ENCODE measurements at regions not wholly inside any gene's neighbourhood (a gene's known extent, or its start where the extent isn't known, plus 50 kb on each side); places are given as distances from the start of the nearest gene placed in this dataset.
"Not testable (repeated sequence)": the region's sequence is repeated elsewhere in the genome, so short reads cannot be mapped to it uniquely, and the experiment has no call there.

GRCh38 chr1:73771396-73771795 is 426.6 kb downstream of the LRRIQ3 start:
- DNase-seq (ENCODE audit: low spot score), result no peak

DNA sequence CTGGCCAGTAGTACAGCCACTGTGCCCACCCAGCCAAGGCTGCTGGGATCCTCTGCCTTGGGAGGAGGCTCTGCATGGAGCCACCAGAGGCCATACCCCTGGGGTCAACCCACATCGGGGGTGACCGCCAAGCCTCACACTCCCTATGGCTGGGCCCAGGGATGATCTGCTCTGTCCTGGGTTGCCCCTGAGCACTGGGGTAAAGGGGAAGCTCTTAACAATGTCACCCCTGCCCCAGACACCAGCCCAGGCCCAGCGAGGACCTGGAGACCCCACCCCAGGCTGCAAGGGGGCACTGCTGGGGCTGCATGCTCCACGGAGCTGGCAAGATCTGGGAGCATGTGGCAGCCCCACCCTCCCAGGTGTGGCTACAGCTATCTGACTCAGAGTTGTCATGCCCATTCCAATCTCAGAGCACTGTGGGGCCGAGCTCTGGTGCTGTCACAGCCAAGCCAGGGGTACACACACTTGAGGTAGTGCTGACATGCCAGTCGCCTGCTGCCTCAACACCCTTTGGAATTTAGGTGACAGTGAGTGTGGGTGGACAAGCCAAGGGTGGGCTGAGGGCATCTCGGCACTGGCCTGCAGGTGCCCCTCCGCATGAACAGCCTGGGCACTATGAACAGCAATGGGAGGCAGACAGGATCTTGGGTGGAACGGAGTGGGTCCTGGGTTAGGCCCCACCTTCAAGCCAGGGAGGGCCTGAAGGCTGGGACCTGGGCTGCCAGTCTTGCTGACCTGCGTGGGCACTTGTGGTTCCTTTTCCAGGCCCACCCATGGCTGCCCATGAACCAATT is 427.7 kb downstream of the LRRIQ3 start:
- no peak for DNase-seq (ENCODE audit: low spot score)

DNA sequence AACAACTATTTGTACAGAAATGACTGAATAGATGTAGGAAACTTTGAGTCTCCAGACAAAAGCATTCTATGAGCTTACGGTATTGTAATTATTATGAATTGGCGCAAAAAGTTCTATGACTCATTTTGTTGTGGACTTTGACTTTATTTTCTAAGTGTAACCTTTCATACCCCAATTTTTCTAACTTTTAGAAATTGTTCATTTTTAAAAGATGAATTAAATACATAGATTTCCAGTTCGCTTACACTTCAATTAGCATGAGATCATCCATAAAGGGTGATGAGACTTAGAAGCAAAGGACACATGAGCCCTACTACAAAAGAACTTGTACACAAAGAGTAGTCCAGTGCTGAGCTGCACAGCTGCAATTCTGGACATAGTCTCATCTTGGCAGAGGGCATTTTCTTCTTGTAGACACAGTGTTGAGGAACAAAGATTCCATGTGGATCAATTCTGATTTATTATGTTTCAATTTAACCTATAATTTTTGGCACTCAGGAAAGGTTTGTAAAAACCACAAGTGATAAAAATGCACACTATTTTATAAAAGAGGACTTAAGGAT is 431.1 kb downstream of the LRRIQ3 start:
- DNase-seq (ENCODE audit: low spot score), result no peak

DNA sequence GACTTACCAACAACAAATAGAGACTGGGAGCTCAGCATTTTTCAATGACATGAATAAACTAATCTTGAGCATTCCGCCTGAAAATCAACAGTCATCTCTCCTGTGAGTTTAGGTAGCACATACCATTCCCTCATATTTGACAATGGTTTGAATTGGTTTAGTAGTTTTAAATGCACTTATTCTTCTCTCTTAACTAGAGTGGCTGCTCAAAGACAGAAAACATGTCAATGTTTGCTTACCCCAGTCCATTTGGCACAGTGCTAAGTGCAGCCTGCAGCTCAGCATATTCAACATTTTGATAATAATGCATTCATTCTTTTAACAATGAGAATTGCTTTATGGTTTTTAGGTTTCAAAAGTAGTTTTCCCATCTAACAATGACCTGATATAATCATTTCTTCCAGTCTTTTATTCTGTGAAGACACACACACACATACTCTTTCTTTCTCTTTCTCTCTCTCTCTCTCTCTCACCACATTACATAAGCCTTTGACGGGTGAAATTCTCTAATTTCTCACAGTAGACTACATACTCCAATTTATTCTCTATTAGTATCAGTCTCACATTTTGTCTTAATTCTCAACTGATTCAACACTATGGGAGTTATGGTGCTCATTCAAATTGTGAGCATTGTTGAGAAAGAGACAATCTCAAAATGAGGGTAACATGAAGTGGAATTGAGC is 432.3 kb downstream of the LRRIQ3 start:
- DNase-seq (ENCODE audit: low spot score), result no peak

GRCh38 chr1:73761559-73761958 is 436.4 kb downstream of the LRRIQ3 start:
- no peak for DNase-seq (ENCODE audit: low spot score)

DNA sequence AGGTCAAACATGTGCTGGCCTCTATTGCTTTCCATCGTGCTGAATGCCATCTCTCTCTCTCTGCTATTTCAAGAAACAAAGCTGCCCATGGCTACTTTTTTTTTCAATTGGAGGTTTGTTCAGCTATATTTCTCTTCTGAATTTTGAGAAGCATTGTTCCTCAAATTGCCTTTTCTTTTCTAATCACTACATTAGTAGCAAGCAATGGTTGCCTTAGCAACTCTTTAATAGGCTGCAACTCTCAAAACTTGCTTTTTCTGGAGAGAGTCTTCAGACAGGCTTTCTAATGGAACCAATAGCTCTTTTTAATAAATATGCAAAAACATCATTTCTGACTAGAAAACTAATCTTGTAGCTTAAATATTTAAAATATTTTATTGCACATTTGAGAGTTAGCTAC is 439.0 kb downstream of the LRRIQ3 start:
- no peak for DNase-seq (ENCODE audit: low spot score)

DNA sequence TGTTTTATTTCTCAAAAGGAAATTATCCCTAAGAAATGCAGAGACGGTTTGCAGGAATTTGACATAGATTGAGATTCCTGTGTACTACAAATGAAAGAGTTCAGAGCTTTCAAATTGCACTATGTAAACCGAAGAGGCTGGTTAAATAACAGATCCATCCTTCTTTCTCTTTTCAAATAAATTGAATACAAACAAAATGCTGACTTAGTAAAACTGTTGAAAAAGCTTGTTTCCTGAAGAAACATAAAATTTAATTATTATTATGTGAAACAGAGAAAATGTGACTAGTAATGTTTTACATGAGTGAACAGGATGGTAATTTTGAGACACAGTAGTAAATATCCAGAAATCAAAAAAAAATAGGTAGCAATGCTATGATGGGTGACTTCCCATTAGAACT is 441.2 kb downstream of the LRRIQ3 start:
- no peak for DNase-seq (ENCODE audit: low spot score)

GRCh38 chr1:73755649-73756048 is 442.3 kb downstream of the LRRIQ3 start:
- DNase-seq (ENCODE audit: low spot score), result no peak

GRCh38 chr1:73749996-73750395 is 448.0 kb downstream of the LRRIQ3 start:
- DNase-seq (ENCODE audit: low spot score), result no peak

DNA sequence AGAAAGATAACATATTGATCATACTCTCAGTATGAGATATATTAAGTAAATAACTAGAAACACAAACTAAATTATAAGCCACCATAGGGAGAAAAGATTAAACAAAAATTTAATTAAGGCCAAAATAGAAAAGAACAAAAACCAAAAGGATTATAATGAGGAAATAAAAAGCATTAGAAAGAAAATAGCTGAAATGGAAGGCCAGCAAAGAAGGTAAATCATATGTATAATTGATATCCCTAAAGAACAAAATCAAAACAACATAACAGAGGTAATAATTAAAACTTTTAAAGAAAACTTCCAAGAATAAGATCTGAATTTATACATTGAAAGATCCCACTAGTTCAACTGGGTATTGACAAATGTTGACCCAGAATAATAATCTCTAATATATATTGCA is 453.0 kb downstream of the LRRIQ3 start:
- DNase-seq (ENCODE audit: low spot score), result no peak

DNA sequence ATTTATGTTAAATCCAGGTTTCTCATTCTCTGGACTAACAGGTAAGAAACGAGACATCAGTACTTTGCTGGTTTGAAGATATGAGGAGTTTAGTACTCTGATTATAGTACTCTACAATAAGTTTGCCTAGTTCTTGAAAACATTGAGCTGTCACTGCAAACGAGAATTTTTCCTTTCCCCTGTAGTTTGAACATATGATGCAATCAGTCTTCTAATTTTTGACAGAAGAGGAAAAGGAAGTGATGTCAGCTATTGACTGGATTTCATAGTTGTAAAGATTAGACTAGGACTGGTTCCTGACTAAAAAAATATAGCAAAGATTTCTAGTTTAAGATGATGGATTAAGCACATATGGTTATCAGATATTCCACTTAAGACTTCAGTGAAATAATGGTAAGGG is 461.9 kb downstream of the LRRIQ3 start:
- DNase-seq (ENCODE audit: low spot score), result peak; percentile 2

DNA sequence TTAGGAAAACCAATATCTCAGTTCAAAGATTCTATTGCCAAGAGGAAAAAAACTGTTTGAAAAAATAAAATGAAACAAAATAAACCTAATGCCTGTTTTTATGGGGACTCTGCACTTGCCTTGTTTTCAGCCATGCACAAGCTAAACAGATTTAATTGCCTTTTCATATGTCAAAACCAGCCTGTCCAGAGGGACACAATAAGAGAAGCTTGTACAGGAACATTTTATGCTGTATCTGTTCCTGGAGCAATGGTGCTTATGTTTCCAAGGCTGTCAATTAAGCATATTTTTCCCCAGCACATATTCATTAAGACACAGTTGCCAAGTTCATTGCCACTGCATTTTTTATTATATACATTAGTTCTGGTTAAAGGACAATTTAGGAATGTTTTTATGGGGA is 470.9 kb downstream of the LRRIQ3 start:
- no peak for DNase-seq (ENCODE audit: low spot score)

DNA sequence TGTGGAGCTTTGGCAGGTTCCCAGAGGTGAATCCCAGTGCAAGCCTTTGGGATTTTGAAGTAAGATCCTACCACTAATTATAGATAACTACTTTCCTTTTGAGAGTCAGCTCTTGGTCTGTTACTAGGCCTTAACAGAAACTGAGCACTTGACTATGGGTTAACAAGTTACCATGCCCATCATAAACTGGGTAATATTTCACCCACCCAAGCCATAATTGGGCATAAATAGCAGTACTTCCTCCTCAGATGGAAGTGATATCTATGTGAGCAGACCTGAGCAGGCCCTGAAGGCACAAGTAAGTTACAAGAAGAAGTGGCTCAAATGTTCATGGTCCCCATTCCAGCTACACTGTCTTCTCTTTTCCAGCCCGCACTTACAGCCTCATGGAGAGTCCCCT is 475.9 kb downstream of the LRRIQ3 start:
- no peak for DNase-seq (ENCODE audit: low spot score)

DNA sequence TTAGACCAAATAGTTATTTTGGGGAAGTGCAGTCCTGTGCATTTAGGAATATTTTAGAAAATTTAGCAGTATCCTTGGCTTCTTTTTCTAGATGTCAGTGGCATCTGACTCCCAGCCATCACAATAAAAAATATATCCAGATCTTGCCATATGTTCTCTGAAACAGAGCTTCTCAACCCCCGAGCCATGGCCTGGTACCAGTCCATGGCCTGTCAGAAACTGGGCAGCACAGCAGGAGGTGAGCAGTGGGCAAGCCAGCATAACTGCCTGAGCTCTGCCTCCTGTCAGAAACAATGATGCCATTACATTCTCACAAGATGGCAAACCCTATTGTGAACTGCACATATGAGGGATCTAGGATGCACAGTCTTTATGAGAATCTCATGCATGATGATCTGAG is 480.0 kb downstream of the LRRIQ3 start:
- DNase-seq (ENCODE audit: low spot score), result no peak

DNA sequence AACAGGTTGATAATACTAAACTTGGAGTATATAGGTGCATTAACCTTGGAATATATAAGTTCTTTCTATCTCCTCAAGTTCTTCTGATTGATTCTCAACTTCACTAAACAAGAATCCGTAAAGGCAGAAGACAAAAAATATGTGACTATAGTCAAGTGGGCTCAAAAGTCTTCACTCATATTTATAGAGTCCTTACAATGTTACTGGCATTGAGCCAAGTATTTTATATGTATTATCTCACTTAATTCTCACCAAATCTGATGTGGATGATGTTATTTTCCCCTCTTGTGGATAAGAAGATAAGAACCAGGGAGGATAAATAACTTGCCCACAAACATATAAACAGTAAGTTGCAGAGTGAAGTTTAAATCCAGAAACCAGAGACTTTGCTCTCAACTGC is 486.9 kb downstream of the LRRIQ3 start:
- no peak for DNase-seq (ENCODE audit: low spot score)

GRCh38 chr1:73701826-73702225 is 496.1 kb downstream of the LRRIQ3 start:
- no peak for DNase-seq (ENCODE audit: low spot score)

GRCh38 chr1:73676186-73676585 is 521.8 kb downstream of the LRRIQ3 start:
- no peak for DNase-seq (ENCODE audit: low spot score)

GRCh38 chr1:73674945-73675561 is 522.9 kb downstream of the LRRIQ3 start:
- peak; percentile 18 for DNase-seq (ENCODE audit: low spot score)

GRCh38 chr1:73673971-73674370 is 524.0 kb downstream of the LRRIQ3 start:
- peak; percentile 47 for DNase-seq (ENCODE audit: low spot score)

DNA sequence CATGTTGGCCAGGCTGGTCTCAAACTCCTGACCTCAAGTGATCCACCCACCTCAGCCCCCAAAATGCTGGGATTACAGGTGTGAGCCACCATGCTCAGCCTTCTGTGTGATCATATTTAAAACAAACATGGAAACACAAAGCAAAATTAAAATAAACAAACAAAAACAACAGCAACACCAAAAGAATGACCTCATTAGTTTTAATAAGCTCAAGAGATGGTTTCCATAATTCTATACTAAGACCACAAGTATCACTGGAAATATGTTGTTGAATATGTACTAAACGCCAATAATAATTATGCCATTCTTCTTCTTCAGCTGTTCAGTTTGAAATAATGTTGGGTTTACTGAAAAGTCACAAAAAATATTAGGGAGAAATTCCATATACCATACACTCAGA is 526.4 kb downstream of the LRRIQ3 start:
- no peak for DNase-seq (ENCODE audit: low spot score)

- not testable (repeated sequence) for DNase-seq (ENCODE audit: low spot score)
These were observed 530.0 kb downstream of the LRRIQ3 start for GRCh38 chr1:73667959-73668358.

GRCh38 chr1:73662526-73662925 is 535.5 kb downstream of the LRRIQ3 start:
- DNase-seq (ENCODE audit: low spot score), result no peak

DNA sequence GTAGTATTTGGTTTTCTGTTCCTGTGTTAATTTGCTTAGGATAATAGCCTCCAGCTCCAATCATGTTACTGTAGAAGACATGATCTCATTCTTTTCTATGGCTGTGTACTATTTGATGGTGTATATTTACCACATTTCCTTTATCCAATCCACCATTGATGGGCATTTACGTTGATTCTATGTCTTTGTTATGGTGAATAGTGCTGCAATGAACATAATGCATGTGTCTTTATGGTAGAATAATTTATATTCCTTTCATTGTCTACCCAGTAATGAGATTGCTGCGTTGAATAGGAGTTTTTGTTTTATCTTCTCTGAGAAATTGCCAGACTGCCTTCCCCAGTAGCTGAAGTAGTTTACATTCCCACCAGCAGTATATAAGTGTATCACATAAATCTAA is 538.8 kb downstream of the LRRIQ3 start:
- no peak for DNase-seq (ENCODE audit: low spot score)
